DND-41 (cell line): ENCODE measurements at regions not wholly inside any gene's neighbourhood (a gene's known extent, or its start where the extent isn't known, plus 50 kb on each side); places are given as distances from the start of the nearest gene placed in this dataset.

Source experiments
- ATAC-seq: fragments of 200-7000 bp; cut with Tn5 transposase; 3 replicates; pipeline ENCODE4 v1.9.1; 2021; ENCODE audit warnings: low read depth; ENCODE audit not compliant: insufficient read depth
- DNase-seq: peaks from one replicate; pipeline ENCODE4 v3.0.0-alpha.2; 2020
- H2AFZ ChIP-seq: 2 replicates; pipeline ENCODE4 v1.6.0; 2012; ENCODE audit warnings: low read depth, low read length
- H3K27ac ChIP-seq: 2 replicates; pipeline ENCODE4 v1.5.1; 2012; ENCODE audit warnings: low read length, inconsistent platforms
- H3K27me3 ChIP-seq: fragments of 200-600 bp; sonication (generic); 2 replicates; pipeline ENCODE4 v1.6.0; 2012; ENCODE audit warnings: low read length, mild to moderate bottlenecking, inconsistent platforms; ENCODE audit not compliant: insufficient read depth, poor library complexity
- H3K36me3 ChIP-seq: 2 replicates; pipeline ENCODE4 v1.5.1; 2012; ENCODE audit warnings: low read length, inconsistent platforms; ENCODE audit not compliant: insufficient read depth
- H3K4me1 ChIP-seq: 2 replicates; pipeline ENCODE4 v1.5.1; 2012; ENCODE audit warnings: mild to moderate bottlenecking, low read length; ENCODE audit not compliant: insufficient read depth
- H3K4me2 ChIP-seq: 2 replicates; pipeline ENCODE4 v1.6.0; 2012; ENCODE audit warnings: mild to moderate bottlenecking, moderate library complexity, low read length, inconsistent platforms; ENCODE audit not compliant: insufficient read depth
- H3K4me3 ChIP-seq, 2 experiments: fragments of 200-600 bp in 1 of 2; shearing (Covaris generic) in 1 of 2; 2 replicates each; pipeline ENCODE4 v1.5.1; 2012 to 2016; ENCODE audit warnings: inconsistent platforms in 2 of 2, low read length in 2 of 2, mild to moderate bottlenecking in 2 of 2, low read depth in 1 of 2, moderate library complexity in 1 of 2
- H3K79me2 ChIP-seq: 2 replicates; pipeline ENCODE4 v1.6.0; 2012; ENCODE audit warnings: low read length, inconsistent platforms; ENCODE audit not compliant: insufficient read depth
- H3K9ac ChIP-seq: 2 replicates; pipeline ENCODE4 v1.6.0; 2012; ENCODE audit warnings: low read depth, mild to moderate bottlenecking, inconsistent platforms, low read length, moderate library complexity
- H3K9me3 ChIP-seq: 2 replicates; pipeline ENCODE4 v1.5.1; 2012; ENCODE audit warnings: low read length, moderate library complexity, mild to moderate bottlenecking, inconsistent platforms; ENCODE audit not compliant: insufficient read depth, severe bottlenecking
- H4K20me1 ChIP-seq: 2 replicates; pipeline ENCODE4 v1.6.0; 2012; ENCODE audit warnings: low read length; ENCODE audit not compliant: insufficient read depth
- EZH2 ChIP-seq: IDR thresholded peaks from 3 replicates; pipeline ENCODE4 v1.6.1; 2012; ENCODE audit warnings: borderline replicate concordance, low read depth, mild to moderate bottlenecking, moderate library complexity, low read length, inconsistent platforms; ENCODE audit not compliant: severe bottlenecking
- TF ChIP-seq, protein P1 (sequence below): IDR thresholded peaks from 2 replicates; pipeline ENCODE4 v1.5.1; 2012; ENCODE audit warnings: borderline replicate concordance, low read length, moderate library complexity, mild to moderate bottlenecking; ENCODE audit not compliant: poor library complexity, severe bottlenecking; ENCODE audit errors: extremely low read depth

DNA sequence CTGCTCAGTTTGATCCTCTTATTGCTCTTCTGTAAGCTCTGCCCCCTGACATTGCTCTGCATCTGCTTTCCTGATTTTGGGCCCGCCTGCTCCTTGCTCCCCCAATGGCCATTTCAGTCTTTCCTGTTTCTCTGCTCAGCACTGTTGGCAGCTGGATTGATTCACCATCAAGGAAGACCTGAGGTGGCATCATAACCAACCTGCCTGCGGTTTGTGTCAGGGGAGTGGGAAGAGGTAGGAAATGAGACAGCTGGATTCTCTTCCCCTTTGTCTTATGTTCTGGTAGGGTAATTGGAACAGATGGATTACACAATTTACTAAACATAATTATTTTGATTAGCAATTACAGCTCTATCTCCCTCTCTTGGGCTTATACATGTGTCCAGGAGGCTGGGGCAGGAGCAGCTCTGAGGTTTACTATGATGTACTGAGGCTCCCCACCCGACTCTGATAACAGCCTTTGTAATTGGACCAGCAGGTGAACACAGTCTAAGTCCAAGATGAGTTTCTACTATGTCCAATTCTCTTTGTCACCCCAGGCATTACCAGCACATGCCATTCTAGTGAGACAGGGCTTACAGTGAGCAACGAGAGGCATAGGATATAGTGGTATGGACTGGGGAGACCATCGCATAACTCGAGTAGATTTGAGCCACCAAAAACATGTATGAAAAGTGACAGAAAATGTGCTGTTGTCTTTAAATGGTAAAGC is 151.8 kb upstream of the MMADHC start:
- TF ChIP-seq, protein P1, sequence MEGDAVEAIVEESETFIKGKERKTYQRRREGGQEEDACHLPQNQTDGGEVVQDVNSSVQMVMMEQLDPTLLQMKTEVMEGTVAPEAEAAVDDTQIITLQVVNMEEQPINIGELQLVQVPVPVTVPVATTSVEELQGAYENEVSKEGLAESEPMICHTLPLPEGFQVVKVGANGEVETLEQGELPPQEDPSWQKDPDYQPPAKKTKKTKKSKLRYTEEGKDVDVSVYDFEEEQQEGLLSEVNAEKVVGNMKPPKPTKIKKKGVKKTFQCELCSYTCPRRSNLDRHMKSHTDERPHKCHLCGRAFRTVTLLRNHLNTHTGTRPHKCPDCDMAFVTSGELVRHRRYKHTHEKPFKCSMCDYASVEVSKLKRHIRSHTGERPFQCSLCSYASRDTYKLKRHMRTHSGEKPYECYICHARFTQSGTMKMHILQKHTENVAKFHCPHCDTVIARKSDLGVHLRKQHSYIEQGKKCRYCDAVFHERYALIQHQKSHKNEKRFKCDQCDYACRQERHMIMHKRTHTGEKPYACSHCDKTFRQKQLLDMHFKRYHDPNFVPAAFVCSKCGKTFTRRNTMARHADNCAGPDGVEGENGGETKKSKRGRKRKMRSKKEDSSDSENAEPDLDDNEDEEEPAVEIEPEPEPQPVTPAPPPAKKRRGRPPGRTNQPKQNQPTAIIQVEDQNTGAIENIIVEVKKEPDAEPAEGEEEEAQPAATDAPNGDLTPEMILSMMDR, result no peak
- no peak for TF ChIP-seq EZH2
- H3K79me2 ChIP-seq, result no peaks in the 10 kb centered on the region
- ATAC-seq (no peak), DNase-seq (no peak)
- H3K9ac ChIP-seq, result no peak overlapping the region
- no peaks in the 10 kb centered on the region for H3K9me3 ChIP-seq
- H2AFZ ChIP-seq, result no peak overlapping the region
- H3K4me2 ChIP-seq, result no peak overlapping the region
- no peaks in the 10 kb centered on the region for H4K20me1 ChIP-seq
- no peaks in the 10 kb centered on the region for H3K36me3 ChIP-seq
- no peaks in the 10 kb centered on the region for H3K27me3 ChIP-seq
- no peak overlapping the region for H3K4me3 ChIP-seq
- no peak overlapping the region for H3K27ac ChIP-seq
- H3K4me1 ChIP-seq, result no peaks in the 10 kb centered on the region

DNA sequence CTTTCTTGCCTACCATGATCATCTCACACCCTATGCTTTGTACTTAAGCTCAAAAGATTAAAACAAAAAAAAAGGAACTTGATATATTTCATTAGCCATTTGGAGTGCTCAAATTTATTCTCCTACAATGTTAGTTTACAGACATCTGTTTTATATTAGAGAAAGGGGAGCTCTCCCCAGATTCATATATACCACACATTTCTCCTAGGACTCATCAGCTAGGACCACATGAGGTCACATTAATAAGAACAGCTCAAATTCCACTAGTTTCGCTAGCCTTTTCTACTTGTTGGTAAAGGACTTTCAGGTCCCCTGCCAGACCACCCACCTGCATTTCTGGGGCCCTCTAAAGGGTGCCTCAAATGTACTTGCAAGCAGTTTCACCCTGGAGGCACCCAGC is 151.2 kb upstream of the MMADHC start:
- DNase-seq (no peak), ATAC-seq (no peak)
- Histone ChIP-seq H3K79me2 (no peaks in the 10 kb centered on the region), H2AFZ (no peak overlapping the region), H3K27ac (no peak overlapping the region), H3K4me1 (no peaks in the 10 kb centered on the region), H3K27me3 (no peaks in the 10 kb centered on the region), H3K9me3 (no peaks in the 10 kb centered on the region), H3K4me2 (no peak overlapping the region), H4K20me1 (no peaks in the 10 kb centered on the region), H3K4me3 (no peak overlapping the region), H3K36me3 (no peaks in the 10 kb centered on the region), H3K9ac (no peak overlapping the region)
- TF ChIP-seq, protein P1, result no peak
- TF ChIP-seq EZH2, result no peak

DNA sequence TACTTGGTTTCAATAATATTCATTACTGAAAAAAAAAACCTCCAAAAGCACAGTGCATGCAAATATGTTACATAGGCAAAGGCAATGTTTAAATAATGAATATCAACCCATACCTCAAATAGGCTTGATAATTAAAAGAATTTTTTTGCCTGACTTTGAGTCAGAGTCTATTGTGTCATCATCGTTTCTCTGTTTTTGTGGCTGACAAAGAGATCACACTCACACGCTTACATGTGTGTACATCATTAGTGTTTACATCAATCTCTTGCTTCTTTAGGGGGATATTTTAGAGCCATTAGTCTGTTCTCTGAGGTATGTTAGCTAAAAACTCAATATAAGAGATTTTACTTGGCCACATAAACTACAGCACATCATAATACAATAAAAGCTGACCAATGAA is 150.3 kb upstream of the MMADHC start:
- no peak overlapping the region for H3K9ac ChIP-seq
- no peak overlapping the region for H3K27ac ChIP-seq
- no peak overlapping the region for H3K4me2 ChIP-seq
- H4K20me1 ChIP-seq, result no peaks in the 10 kb centered on the region
- H3K9me3 ChIP-seq, result no peaks in the 10 kb centered on the region
- no peaks in the 10 kb centered on the region for H3K27me3 ChIP-seq
- H2AFZ ChIP-seq, result no peak overlapping the region
- no peaks in the 10 kb centered on the region for H3K4me1 ChIP-seq
- H3K4me3 ChIP-seq, result no peak overlapping the region
- DNase-seq, result no peak
- ATAC-seq, result no peak
- TF ChIP-seq, protein P1, result no peak
- no peak for TF ChIP-seq EZH2
- H3K79me2 ChIP-seq, result no peaks in the 10 kb centered on the region
- H3K36me3 ChIP-seq, result no peaks in the 10 kb centered on the region
